ENCODE measurements at regions not wholly inside any gene's neighbourhood (a gene's known extent, or its start where the extent isn't known, plus 50 kb on each side); places are given as distances from the start of the nearest gene placed in this dataset.
"Not testable (repeated sequence)": the region's sequence is repeated elsewhere in the genome, so short reads cannot be mapped to it uniquely, and the experiment has no call there.

DNA sequence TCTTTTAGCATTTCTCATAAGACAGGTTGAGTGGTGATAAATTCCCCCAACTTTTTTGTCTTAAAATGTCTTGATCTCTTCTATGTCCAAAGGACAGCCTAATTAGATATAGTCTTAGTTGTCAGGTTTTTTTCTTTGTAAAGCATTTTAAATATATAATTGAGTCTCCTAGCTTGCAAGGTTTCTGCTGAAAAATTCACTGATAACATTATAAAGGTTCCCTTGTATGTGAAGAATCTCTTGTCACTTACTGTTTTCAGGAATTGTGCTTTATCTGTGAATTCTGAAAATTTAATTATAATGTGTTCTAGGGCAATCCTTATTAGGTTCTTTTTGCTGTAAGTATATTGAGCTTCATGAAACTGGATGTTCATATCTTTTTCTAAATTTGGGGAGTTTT lies 96.8 kb upstream of the ZNF92 start:
- H3K4me1 ChIP-seq (ENCODE audit: control insufficient read depth in 2 of 3, insufficient read depth in 2 of 3, low read depth in 1 of 3, low read length in 3 of 3), result no peaks in the 10 kb centered on the region
- no peak overlapping the region for H3K27ac ChIP-seq (ENCODE audit: low read depth in 2 of 2, low read length in 2 of 2)
- TF ChIP-seq, protein P1, sequence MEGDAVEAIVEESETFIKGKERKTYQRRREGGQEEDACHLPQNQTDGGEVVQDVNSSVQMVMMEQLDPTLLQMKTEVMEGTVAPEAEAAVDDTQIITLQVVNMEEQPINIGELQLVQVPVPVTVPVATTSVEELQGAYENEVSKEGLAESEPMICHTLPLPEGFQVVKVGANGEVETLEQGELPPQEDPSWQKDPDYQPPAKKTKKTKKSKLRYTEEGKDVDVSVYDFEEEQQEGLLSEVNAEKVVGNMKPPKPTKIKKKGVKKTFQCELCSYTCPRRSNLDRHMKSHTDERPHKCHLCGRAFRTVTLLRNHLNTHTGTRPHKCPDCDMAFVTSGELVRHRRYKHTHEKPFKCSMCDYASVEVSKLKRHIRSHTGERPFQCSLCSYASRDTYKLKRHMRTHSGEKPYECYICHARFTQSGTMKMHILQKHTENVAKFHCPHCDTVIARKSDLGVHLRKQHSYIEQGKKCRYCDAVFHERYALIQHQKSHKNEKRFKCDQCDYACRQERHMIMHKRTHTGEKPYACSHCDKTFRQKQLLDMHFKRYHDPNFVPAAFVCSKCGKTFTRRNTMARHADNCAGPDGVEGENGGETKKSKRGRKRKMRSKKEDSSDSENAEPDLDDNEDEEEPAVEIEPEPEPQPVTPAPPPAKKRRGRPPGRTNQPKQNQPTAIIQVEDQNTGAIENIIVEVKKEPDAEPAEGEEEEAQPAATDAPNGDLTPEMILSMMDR (IDR thresholded peaks at IDR 0.05; ENCODE audit: borderline replicate concordance, extremely low read depth, insufficient read depth), result no peak
- no peak for DNase-seq
- no peaks in the 10 kb centered on the region for H3K27me3 ChIP-seq (ENCODE audit: control insufficient read depth, insufficient read depth, low read length)
- peaks cover 0 to 3% (median 2%) of the 10 kb centered on the region in 3 donors for H3K9me3 ChIP-seq (ENCODE audit: control insufficient read depth in 2 of 3, insufficient read depth in 1 of 3, low read length in 3 of 3)
- no peak overlapping the region for H3K4me3 ChIP-seq (ENCODE audit: low read length in 3 of 3)
- H3K36me3 ChIP-seq (ENCODE audit: control insufficient read depth in 2 of 3, insufficient read depth in 3 of 3, low read length in 3 of 3), result no peaks in the 10 kb centered on the region
- no peak overlapping the region for H3K9ac ChIP-seq (ENCODE audit: low read length in 3 of 3)
- intact Hi-C loops (cut with DNase I), result no loop called here
- no peak for FAIRE-seq

DNA sequence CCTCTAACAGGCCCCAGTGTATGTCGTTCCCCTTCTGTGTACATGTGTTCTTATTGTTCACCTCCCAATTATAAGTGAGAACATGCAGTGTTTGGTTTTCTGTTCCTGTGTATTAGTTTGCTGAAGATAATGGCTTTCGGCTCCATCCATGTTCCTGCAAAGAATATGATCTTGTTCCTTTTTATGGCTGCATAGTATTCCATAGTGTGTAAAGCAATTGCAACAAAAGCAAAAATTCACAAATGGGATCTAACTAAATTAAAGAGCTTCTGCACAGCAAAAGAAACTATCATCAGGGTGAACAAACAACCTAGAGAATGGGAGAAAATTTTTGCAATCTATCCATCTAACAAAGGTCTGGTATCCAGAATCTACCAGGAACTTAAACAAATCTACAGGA lies 102.2 kb upstream of the ZNF92 start:
- H3K27me3 ChIP-seq (ENCODE audit: control insufficient read depth, insufficient read depth, low read length); H3K4me3 ChIP-seq (ENCODE audit: low read length in 3 of 3); H3K9me3 ChIP-seq (ENCODE audit: control insufficient read depth in 2 of 3, insufficient read depth in 1 of 3, low read length in 3 of 3); FAIRE-seq; intact Hi-C loops (cut with DNase I); H3K4me1 ChIP-seq (ENCODE audit: control insufficient read depth in 2 of 3, insufficient read depth in 2 of 3, low read depth in 1 of 3, low read length in 3 of 3); H3K27ac ChIP-seq (ENCODE audit: low read depth in 2 of 2, low read length in 2 of 2); DNase-seq; H3K36me3 ChIP-seq (ENCODE audit: control insufficient read depth in 2 of 3, insufficient read depth in 3 of 3, low read length in 3 of 3); H3K9ac ChIP-seq (ENCODE audit: low read length in 3 of 3): not testable (repeated sequence)

DNA sequence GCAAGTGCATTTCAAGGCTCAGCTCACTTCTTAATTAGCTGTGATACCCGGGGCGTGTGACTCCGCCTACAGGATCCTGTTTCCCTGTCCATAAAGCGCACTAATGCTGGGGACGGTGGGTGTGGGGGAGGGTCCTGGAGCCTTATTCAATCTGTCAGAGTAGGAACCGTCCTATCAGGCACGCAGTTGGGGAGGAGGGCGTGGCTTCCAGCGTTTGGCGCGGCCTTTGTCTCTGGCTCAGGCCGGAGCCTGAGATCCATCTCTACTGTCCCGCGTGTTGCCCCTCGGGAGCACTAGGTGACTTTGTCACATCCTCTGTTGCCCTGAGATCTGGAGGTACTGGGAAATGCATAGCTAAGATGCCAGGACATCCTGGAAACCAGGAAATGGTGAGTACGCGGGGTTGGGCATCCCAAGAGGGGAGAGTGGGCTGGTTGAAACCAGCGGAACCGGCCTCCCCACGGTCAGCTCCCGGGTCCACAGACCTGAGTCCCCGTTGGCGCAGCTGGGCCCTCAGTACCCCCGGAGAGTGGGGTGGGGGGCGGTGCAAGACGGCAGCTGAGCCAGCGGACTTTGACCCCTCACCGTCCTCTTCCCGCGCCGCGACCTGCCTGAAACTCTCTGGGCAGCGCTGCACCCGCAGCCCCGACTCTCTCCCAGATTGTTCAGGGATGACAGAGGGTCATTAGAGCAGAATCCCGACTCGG lies 104.4 kb upstream of the ZNF92 start:
- intact Hi-C loops (cut with DNase I), result no loop called here
- no peaks in the 10 kb centered on the region for H3K27me3 ChIP-seq (ENCODE audit: control insufficient read depth, insufficient read depth, low read length)
- DNase-seq, result peak; percentile 72 to 98 (median 96)
- peak overlapping the region; percentile 32 to 79 (median 39) for H3K4me3 ChIP-seq (ENCODE audit: low read length in 3 of 3)
- peaks cover 0 to 2% (median 0%) of the 10 kb centered on the region in 3 donors for H3K9me3 ChIP-seq (ENCODE audit: control insufficient read depth in 2 of 3, insufficient read depth in 1 of 3, low read length in 3 of 3)
- H3K4me1 ChIP-seq (ENCODE audit: control insufficient read depth in 2 of 3, insufficient read depth in 2 of 3, low read depth in 1 of 3, low read length in 3 of 3), result peaks cover 0 to 4% (median 0%) of the 10 kb centered on the region in 3 donors
- TF ChIP-seq, protein P1 (IDR thresholded peaks at IDR 0.05; ENCODE audit: borderline replicate concordance, extremely low read depth, insufficient read depth), result no peak
- no peak overlapping the region for H3K27ac ChIP-seq (ENCODE audit: low read depth in 2 of 2, low read length in 2 of 2)
- FAIRE-seq, result no peak
- peak overlapping the region in 1 of 3 donors; percentile 68 for H3K9ac ChIP-seq (ENCODE audit: low read length in 3 of 3)
- H3K36me3 ChIP-seq (ENCODE audit: control insufficient read depth in 2 of 3, insufficient read depth in 3 of 3, low read length in 3 of 3), result no peaks in the 10 kb centered on the region

DNA sequence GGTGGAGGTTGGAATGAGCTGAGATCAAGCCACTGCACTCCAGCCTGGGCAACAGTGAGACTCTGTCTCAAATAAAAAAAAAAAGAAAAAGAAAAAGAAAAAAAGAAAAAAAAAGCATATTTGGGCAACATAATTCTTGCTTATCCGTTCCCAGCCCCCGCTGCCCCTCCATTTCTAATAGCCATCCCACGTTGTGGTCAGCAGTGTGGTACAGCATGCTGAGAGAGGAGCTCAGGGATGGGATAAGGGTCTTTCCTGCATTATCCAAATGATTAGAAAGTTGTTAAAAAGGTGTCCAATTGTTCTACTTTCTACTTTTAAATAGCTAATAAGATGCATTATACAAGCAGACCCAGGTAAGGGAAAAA lies 104.9 kb upstream of the ZNF92 start:
- Histone ChIP-seq H3K9me3 (ENCODE audit: control insufficient read depth in 2 of 3, insufficient read depth in 1 of 3, low read length in 3 of 3) (peaks cover 0 to 2% (median 0%) of the 10 kb centered on the region in 3 donors), H3K4me3 (ENCODE audit: low read length in 3 of 3) (peak overlapping the region in 1 of 3 donors; percentile 79), H3K27me3 (ENCODE audit: control insufficient read depth, insufficient read depth, low read length) (no peaks in the 10 kb centered on the region), H3K36me3 (ENCODE audit: control insufficient read depth in 2 of 3, insufficient read depth in 3 of 3, low read length in 3 of 3) (no peaks in the 10 kb centered on the region), H3K9ac (ENCODE audit: low read length in 3 of 3) (no peak overlapping the region), H3K27ac (ENCODE audit: low read depth in 2 of 2, low read length in 2 of 2) (no peak overlapping the region), H3K4me1 (ENCODE audit: control insufficient read depth in 2 of 3, insufficient read depth in 2 of 3, low read depth in 1 of 3, low read length in 3 of 3) (peaks cover 0 to 4% (median 0%) of the 10 kb centered on the region in 3 donors)
- intact Hi-C loops (cut with DNase I), result no loop called here
- TF ChIP-seq, protein P1 (IDR thresholded peaks at IDR 0.05; ENCODE audit: borderline replicate concordance, extremely low read depth, insufficient read depth), result no peak
- no peak for FAIRE-seq
- no peak for DNase-seq

Measured in kidney (tissue), 13 donors.